Cardiac fibroblast (primary cell): ENCODE measurements at regions not wholly inside any gene's neighbourhood (a gene's known extent, or its start where the extent isn't known, plus 50 kb on each side); places are given as distances from the start of the nearest gene placed in this dataset.

Source experiments
- DNase-seq, 2 donors: peaks; one replicate each; pipeline versions ENCODE4 v3.0.0 to v3.0.0-alpha.2; 2010; ENCODE audit warnings: low read depth in 2 of 2
- H3K4me3 ChIP-seq, 2 donors: replicated peaks in 1 of 2; 1 replicate in 1 of 2; 2 replicates in 1 of 2; pipeline ENCODE4 v1.5.1; 2011; ENCODE audit warnings: low read depth in 2 of 2, low read length in 2 of 2, mild to moderate bottlenecking in 2 of 2, moderate library complexity in 1 of 2
- TF ChIP-seq, protein P1 (sequence below): IDR thresholded peaks from one replicate; pipeline ENCODE4 v1.5.1; 2011; ENCODE audit warnings: low read depth, mild to moderate bottlenecking, low read length, inconsistent platforms

DNA sequence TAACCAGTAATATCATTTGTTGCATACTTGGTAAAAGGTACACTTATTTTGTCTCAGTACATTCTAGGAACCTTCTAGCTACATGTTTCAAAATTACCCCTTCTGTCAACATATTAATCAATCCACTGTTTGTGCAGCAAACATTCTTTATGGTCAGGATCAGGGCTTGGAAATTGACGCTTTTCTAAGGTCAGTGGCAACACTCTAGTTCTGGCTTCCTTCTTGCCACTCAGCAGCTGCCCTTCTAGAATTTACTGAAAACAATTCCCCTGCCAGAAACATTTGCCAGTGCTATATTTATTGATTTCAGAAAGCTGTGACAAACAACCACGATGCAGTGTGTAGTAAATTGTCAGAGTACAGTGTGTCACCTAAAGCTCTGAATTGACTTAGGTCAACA lies 84.7 kb upstream of the FBXL4 start:
- DNase-seq: no peak
- no peak overlapping the region for H3K4me3 ChIP-seq
- TF ChIP-seq, protein P1, sequence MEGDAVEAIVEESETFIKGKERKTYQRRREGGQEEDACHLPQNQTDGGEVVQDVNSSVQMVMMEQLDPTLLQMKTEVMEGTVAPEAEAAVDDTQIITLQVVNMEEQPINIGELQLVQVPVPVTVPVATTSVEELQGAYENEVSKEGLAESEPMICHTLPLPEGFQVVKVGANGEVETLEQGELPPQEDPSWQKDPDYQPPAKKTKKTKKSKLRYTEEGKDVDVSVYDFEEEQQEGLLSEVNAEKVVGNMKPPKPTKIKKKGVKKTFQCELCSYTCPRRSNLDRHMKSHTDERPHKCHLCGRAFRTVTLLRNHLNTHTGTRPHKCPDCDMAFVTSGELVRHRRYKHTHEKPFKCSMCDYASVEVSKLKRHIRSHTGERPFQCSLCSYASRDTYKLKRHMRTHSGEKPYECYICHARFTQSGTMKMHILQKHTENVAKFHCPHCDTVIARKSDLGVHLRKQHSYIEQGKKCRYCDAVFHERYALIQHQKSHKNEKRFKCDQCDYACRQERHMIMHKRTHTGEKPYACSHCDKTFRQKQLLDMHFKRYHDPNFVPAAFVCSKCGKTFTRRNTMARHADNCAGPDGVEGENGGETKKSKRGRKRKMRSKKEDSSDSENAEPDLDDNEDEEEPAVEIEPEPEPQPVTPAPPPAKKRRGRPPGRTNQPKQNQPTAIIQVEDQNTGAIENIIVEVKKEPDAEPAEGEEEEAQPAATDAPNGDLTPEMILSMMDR: no peak

DNA sequence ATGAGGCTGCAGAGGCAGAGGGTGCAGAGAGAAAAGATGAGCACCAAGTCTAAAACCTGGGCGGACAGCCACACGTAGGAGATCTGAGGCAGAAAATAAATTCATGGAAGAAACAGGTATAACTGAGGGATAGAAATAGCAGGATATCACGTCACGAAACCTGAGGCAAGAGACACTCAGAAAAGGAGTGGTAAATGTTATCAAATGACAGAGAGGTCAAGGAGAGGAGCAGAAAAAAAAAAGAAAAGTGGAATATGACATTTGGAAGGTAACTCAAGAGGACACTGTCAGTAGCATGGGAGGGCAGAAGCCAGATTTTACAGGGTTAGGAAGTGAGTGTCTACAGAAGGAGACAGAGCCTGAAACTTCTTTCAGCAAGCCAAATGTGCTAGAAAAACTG lies 84.2 kb upstream of the FBXL4 start:
- no peak for DNase-seq
- no peak overlapping the region for H3K4me3 ChIP-seq
- TF ChIP-seq, protein P1: no peak

DNA sequence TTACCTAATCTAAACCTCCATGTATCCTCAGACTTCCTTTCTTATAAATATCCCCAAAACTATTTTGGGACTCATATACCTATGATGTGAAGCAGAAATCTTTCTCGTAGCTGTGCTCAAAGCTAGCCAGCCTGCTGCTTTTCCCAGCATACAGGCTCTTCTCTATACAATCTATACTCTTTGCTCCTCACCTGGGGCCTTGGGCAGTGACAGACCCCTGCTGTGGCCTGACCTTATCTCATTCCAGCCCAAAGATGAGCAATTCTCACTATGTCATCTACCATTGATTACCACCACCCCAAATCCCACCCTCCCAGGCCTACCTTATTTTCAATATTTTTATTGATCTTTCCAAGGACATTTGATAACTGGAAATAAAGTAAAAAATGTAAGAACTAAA lies 83.2 kb upstream of the FBXL4 start:
- TF ChIP-seq, protein P1: no peak
- H3K4me3 ChIP-seq: no peak overlapping the region
- DNase-seq: no peak

DNA sequence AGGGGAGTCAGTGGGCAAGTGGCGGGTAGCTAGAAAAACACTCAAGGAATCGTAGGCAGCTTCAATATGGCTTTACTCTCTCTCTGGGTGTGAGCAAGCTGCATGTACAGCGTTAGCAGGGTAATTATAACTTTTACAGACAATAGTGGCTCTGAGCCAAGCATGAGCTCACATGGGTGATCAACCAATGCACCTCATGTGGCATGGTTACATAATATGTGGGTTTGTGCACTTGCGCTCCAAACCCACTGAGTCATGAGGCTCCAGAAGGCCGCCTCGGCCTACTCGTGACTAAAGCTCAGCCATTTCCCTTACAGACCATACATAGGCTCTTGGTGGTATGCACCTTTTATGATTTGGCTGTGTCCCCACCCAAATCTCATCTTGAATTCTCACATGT lies 78.4 kb upstream of the FBXL4 start:
- no peak overlapping the region for H3K4me3 ChIP-seq
- DNase-seq: peak in 1 of 2 donors; percentile 40
- TF ChIP-seq, protein P1: no peak

DNA sequence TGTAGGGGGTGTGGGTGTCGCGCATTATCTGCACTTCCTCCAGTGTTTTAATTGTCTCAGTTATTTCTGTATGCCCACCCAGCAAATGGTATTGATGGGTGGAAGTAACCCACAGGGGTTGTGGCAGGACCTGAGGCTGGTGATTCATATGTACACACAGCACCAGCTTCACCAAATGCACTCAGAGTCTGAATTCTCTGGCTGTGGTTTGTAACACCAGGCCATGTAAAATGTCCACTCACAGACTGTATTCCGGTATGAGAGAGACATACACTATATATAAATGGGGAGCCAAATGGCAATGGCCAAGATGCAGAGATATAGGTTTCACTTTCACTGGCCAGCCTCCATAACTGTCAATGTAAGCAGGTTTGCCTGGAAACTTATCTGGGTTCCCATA lies 76.3 kb upstream of the FBXL4 start:
- DNase-seq: no peak
- no peak overlapping the region for H3K4me3 ChIP-seq
- TF ChIP-seq, protein P1: no peak

DNA sequence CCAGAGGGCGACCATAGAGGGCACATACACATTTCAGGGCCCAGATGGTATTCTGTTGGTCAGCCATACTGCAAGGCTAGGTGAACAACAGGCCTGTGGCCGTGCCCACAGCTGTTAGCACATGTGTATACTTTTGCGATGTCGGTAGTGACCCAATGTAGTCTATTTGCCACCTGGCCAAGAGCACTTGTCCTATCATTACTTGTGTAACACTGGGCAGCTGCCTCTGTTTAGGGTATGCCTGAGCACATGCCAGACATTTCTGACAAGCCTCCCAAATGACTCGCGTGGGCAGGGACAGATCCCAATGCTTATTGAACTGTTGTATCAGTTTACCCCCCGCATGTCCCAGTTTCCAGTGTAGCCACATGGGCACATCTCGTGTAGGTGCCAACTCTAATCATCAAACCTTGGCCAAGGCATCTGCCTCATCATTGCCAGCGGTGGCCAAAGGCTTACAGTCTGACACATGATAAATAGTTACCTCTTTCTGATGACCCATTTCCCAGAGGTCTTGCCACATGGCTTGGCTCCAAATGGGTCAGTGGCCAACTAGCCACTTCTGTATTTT lies 74.4 kb upstream of the FBXL4 start:
- TF ChIP-seq, protein P1: no peak
- no peak overlapping the region for H3K4me3 ChIP-seq
- DNase-seq: no peak

DNA sequence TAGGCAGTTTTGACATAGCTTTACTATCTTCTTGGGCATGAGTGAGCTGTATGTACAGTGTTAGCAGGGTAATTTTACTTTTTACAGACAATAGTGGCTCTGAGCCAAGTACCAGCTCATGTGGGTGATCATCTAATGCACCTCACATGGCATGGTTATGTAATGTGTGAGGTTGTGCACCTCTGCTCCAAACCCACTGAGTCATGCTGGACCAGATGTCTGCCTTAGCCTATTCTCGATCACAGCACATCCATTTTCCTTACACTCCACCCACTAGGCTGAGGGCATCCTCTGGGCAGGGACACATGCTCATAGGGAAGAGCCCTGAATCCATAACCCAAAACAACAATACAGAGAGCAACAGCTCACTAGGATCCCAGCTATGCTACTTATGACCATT lies 71.6 kb upstream of the FBXL4 start:
- no peak overlapping the region for H3K4me3 ChIP-seq
- TF ChIP-seq, protein P1: no peak
- DNase-seq: peak in 1 of 2 donors; percentile 6
